ENCODE measurements at regions not wholly inside any gene's neighbourhood (a gene's known extent, or its start where the extent isn't known, plus 50 kb on each side); places are given as distances from the start of the nearest gene placed in this dataset.
"Not testable (repeated sequence)": the region's sequence is repeated elsewhere in the genome, so short reads cannot be mapped to it uniquely, and the experiment has no call there.

- H3K4me1 Mint-ChIP-seq; H3K27ac Mint-ChIP-seq; H3K4me3 ChIP-seq (ENCODE audit: low read depth, low read length); H3K4me3 Mint-ChIP-seq; H3K27me3 ChIP-seq (ENCODE audit: control insufficient read depth, insufficient read depth, low read length); H3K36me3 Mint-ChIP-seq; ATAC-seq (ENCODE audit: low read depth in 2 of 2); H3K27ac ChIP-seq (ENCODE audit: insufficient read depth, low read length, poor library complexity, severe bottlenecking); H3K4me1 ChIP-seq (ENCODE audit: control insufficient read depth, insufficient read depth, low read length, poor library complexity, severe bottlenecking); DNase-seq; H3K9me3 ChIP-seq (ENCODE audit: control insufficient read depth in 2 of 2, low read length in 2 of 2); H3K27me3 Mint-ChIP-seq; H3K36me3 ChIP-seq (ENCODE audit: control insufficient read depth, insufficient read depth, low read length); H3K9me3 Mint-ChIP-seq: not testable (repeated sequence)
Observed at GRCh38 chr4:128644693-128645654, 164.5 kb upstream of the JADE1 start.

GRCh38 chr4:128644107-128644506 is 165.4 kb upstream of the JADE1 start:
- not testable (repeated sequence) for H3K9me3 ChIP-seq (ENCODE audit: control insufficient read depth in 2 of 2, low read length in 2 of 2); H3K4me3 ChIP-seq (ENCODE audit: low read depth, low read length); H3K4me3 Mint-ChIP-seq; H3K27ac ChIP-seq (ENCODE audit: insufficient read depth, low read length, poor library complexity, severe bottlenecking); H3K27me3 Mint-ChIP-seq; H3K4me1 ChIP-seq (ENCODE audit: control insufficient read depth, insufficient read depth, low read length, poor library complexity, severe bottlenecking); H3K36me3 Mint-ChIP-seq; ATAC-seq (ENCODE audit: low read depth in 2 of 2); H3K27me3 ChIP-seq (ENCODE audit: control insufficient read depth, insufficient read depth, low read length); H3K36me3 ChIP-seq (ENCODE audit: control insufficient read depth, insufficient read depth, low read length); DNase-seq; H3K27ac Mint-ChIP-seq; H3K4me1 Mint-ChIP-seq; H3K9me3 Mint-ChIP-seq

DNA sequence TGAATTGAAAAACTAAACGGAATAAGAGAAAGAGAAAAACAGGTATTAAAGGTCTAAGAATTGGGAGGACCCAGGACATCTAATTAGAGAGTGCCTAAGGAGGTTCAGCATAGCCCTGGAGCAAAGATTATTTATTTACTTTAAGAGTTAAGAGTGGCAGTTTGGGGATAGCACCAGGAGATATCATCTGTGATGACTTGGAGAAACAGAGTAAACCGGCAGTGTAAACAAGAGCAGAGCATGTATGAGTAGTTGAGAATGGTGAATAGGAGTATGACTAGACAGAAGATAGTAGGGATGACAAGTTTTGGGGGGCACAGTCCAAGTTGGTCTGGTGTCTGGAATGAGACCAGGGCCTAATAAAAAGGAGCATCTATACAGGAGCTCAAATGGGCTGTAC is 167.9 kb upstream of the JADE1 start:
- ATAC-seq (ENCODE audit: low read depth in 2 of 2); H3K36me3 Mint-ChIP-seq; H3K27me3 Mint-ChIP-seq; H3K27ac ChIP-seq (ENCODE audit: insufficient read depth, low read length, poor library complexity, severe bottlenecking); H3K36me3 ChIP-seq (ENCODE audit: control insufficient read depth, insufficient read depth, low read length); H3K4me3 ChIP-seq (ENCODE audit: low read depth, low read length); H3K4me1 ChIP-seq (ENCODE audit: control insufficient read depth, insufficient read depth, low read length, poor library complexity, severe bottlenecking); DNase-seq; H3K4me1 Mint-ChIP-seq; H3K27ac Mint-ChIP-seq; H3K4me3 Mint-ChIP-seq; H3K9me3 ChIP-seq (ENCODE audit: control insufficient read depth in 2 of 2, low read length in 2 of 2); H3K9me3 Mint-ChIP-seq; H3K27me3 ChIP-seq (ENCODE audit: control insufficient read depth, insufficient read depth, low read length): not testable (repeated sequence)

DNA sequence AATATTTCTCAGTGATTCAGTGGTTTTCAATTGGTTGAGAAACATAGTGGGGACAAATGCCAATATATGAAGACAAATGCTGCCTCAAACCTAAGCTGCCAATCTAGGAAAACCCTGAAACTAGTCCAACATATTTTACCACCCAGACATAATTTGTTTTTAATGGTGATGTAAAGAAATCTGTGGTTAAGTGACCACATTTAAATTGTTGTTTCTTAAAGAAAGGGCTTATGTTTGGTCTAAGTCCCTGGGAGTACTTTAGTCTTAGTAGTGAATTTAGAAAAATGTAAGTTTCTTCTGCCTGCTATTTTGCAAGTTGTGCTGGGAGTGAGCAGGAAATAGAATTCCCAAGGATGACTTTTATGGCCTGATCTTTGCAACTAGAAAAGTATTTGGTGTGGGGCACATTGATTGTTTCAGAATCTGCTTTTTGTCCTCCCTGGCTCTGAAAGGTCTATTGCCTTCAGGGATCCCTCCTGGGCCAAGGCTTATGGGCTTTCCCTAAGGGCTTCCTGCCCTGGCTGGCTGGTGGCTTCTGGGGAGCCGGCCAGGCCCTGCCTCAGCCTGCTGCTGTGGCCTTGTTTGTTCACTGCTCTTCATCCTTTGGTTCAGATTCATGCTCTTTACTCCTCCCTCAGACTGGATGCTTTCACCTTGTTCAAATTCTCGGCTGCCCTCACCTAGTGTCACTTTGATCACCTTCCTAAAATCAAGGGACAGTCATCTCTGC is 169.8 kb upstream of the JADE1 start:
- H3K27ac Mint-ChIP-seq = no peak overlapping the region
- Histone ChIP-seq H3K4me3 (ENCODE audit: low read depth, low read length) (no peak overlapping the region), H3K27ac (ENCODE audit: insufficient read depth, low read length, poor library complexity, severe bottlenecking) (no peak overlapping the region), H3K9me3 (ENCODE audit: control insufficient read depth in 2 of 2, low read length in 2 of 2) (no peaks in the 10 kb centered on the region), H3K4me1 (ENCODE audit: control insufficient read depth, insufficient read depth, low read length, poor library complexity, severe bottlenecking) (no peaks in the 10 kb centered on the region), H3K27me3 (ENCODE audit: control insufficient read depth, insufficient read depth, low read length) (no peaks in the 10 kb centered on the region), H3K36me3 (ENCODE audit: control insufficient read depth, insufficient read depth, low read length) (no peaks in the 10 kb centered on the region)
- no peak for DNase-seq
- H3K4me3 Mint-ChIP-seq = no peak overlapping the region
- no peak for ATAC-seq (ENCODE audit: low read depth in 2 of 2)
- peaks cover 0 to 7% (median 0%) of the 10 kb centered on the region in 7 donors for H3K9me3 Mint-ChIP-seq
- H3K27me3 Mint-ChIP-seq = no peaks in the 10 kb centered on the region
- no peaks in the 10 kb centered on the region for H3K36me3 Mint-ChIP-seq
- no peaks in the 10 kb centered on the region for H3K4me1 Mint-ChIP-seq

DNA sequence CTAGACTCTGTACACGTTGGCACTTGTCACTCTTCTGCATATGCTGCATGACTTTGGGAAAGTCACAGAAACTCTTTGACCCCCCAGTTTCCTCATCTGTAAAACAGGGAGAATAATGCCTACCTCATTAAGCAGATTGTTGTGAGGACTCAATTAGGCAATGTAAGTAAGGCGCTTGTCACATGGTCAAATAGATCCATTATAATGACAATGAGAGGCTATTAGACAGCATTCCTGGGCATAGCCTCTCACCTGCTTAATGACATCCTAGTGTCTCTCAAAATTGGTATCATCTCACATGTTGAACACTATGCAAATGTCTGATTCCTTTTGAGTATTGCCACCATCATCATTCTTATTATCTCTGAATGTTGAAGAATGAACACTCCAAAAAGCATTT is 172.6 kb upstream of the JADE1 start:
- Histone ChIP-seq H3K36me3 (ENCODE audit: control insufficient read depth, insufficient read depth, low read length) (no peaks in the 10 kb centered on the region), H3K4me3 (ENCODE audit: low read depth, low read length) (no peak overlapping the region), H3K27me3 (ENCODE audit: control insufficient read depth, insufficient read depth, low read length) (no peaks in the 10 kb centered on the region), H3K4me1 (ENCODE audit: control insufficient read depth, insufficient read depth, low read length, poor library complexity, severe bottlenecking) (no peaks in the 10 kb centered on the region), H3K9me3 (ENCODE audit: control insufficient read depth in 2 of 2, low read length in 2 of 2) (no peaks in the 10 kb centered on the region), H3K27ac (ENCODE audit: insufficient read depth, low read length, poor library complexity, severe bottlenecking) (no peak overlapping the region)
- no peak overlapping the region for H3K4me3 Mint-ChIP-seq
- H3K27ac Mint-ChIP-seq = no peak overlapping the region
- no peaks in the 10 kb centered on the region for H3K4me1 Mint-ChIP-seq
- no peaks in the 10 kb centered on the region for H3K36me3 Mint-ChIP-seq
- no peak for ATAC-seq (ENCODE audit: low read depth in 2 of 2)
- H3K9me3 Mint-ChIP-seq = peaks cover 0 to 7% (median 0%) of the 10 kb centered on the region in 7 donors
- no peak for DNase-seq
- no peaks in the 10 kb centered on the region for H3K27me3 Mint-ChIP-seq

- Histone ChIP-seq H3K27me3 (ENCODE audit: control insufficient read depth, insufficient read depth, low read length) (no peaks in the 10 kb centered on the region), H3K27ac (ENCODE audit: insufficient read depth, low read length, poor library complexity, severe bottlenecking) (no peak overlapping the region), H3K4me3 (ENCODE audit: low read depth, low read length) (no peak overlapping the region), H3K4me1 (ENCODE audit: control insufficient read depth, insufficient read depth, low read length, poor library complexity, severe bottlenecking) (no peaks in the 10 kb centered on the region), H3K36me3 (ENCODE audit: control insufficient read depth, insufficient read depth, low read length) (no peaks in the 10 kb centered on the region), H3K9me3 (ENCODE audit: control insufficient read depth in 2 of 2, low read length in 2 of 2) (no peaks in the 10 kb centered on the region)
- no peak for DNase-seq
- Mint-ChIP-seq H3K4me1 (no peaks in the 10 kb centered on the region), H3K36me3 (no peaks in the 10 kb centered on the region), H3K4me3 (no peak overlapping the region), H3K27me3 (no peaks in the 10 kb centered on the region), H3K9me3 (peaks cover 0 to 6% (median 0%) of the 10 kb centered on the region in 7 donors), H3K27ac (no peak overlapping the region)
- ATAC-seq (ENCODE audit: low read depth in 2 of 2) = no peak
Observed at GRCh38 chr4:128635955-128636560, 173.4 kb upstream of the JADE1 start.

GRCh38 chr4:128635141-128635954 is 174.2 kb upstream of the JADE1 start:
- DNase-seq (no peak), ATAC-seq (ENCODE audit: low read depth in 2 of 2) (no peak)
- Mint-ChIP-seq H3K27me3 (no peaks in the 10 kb centered on the region), H3K36me3 (no peaks in the 10 kb centered on the region), H3K4me3 (no peak overlapping the region), H3K9me3 (peaks cover 0 to 6% (median 0%) of the 10 kb centered on the region in 7 donors), H3K27ac (no peak overlapping the region), H3K4me1 (no peaks in the 10 kb centered on the region)
- Histone ChIP-seq H3K9me3 (ENCODE audit: control insufficient read depth in 2 of 2, low read length in 2 of 2) (no peaks in the 10 kb centered on the region), H3K36me3 (ENCODE audit: control insufficient read depth, insufficient read depth, low read length) (no peaks in the 10 kb centered on the region), H3K4me1 (ENCODE audit: control insufficient read depth, insufficient read depth, low read length, poor library complexity, severe bottlenecking) (no peaks in the 10 kb centered on the region), H3K27ac (ENCODE audit: insufficient read depth, low read length, poor library complexity, severe bottlenecking) (no peak overlapping the region), H3K4me3 (ENCODE audit: low read depth, low read length) (no peak overlapping the region), H3K27me3 (ENCODE audit: control insufficient read depth, insufficient read depth, low read length) (no peaks in the 10 kb centered on the region)

Measured in CD4-positive, CD25-positive, alpha-beta regulatory T cell (primary cell).